ENCODE measurements at regions not wholly inside any gene's neighbourhood (a gene's known extent, or its start where the extent isn't known, plus 50 kb on each side); places are given as distances from the start of the nearest gene placed in this dataset.

DNA sequence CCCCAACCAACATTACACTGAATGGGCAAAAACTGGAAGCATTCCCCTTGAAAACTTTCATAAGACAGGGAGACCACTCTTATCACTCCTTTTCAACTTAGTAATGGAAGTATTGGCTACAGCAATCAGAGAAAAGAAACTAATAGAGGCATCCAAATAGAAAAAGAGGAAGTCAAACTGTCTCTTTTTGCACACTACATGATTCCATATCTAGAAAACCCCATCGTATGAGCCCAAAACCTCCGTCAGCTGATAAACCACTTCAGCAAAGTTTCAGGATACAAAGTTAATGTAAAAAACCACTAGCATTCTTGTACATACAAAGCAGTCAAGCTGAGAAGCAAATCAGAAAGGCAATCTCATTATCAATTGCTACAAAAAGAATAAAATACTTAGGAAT is 580.4 kb upstream of the PTCHD4 start:
- Histone ChIP-seq H3K4me1 (ENCODE audit: insufficient read depth, low read length, severe bottlenecking) (no peaks in the 10 kb centered on the region), H2AFZ (ENCODE audit: low read length) (no peak overlapping the region), H3K4me3 (ENCODE audit: low read depth, low read length, poor library complexity, severe bottlenecking) (no peak overlapping the region), H3K27me3 (ENCODE audit: insufficient read depth, low read length) (no peaks in the 10 kb centered on the region), H3K79me2 (ENCODE audit: insufficient read depth, low read length) (no peaks in the 10 kb centered on the region), H3K27ac (ENCODE audit: low read depth, low read length, poor library complexity, severe bottlenecking) (no peak overlapping the region), H3F3A (ENCODE audit: insufficient read depth, low read length) (no peaks in the 10 kb centered on the region), H4K20me1 (ENCODE audit: insufficient read depth, low read length) (no peaks in the 10 kb centered on the region), H3K9me2 (ENCODE audit: low read depth, low read length) (no peaks in the 10 kb centered on the region), H3K4me2 (ENCODE audit: low read length) (no peak overlapping the region), H3K9ac (ENCODE audit: low read length) (no peak overlapping the region), H3K36me3 (ENCODE audit: insufficient read depth, low read length) (no peaks in the 10 kb centered on the region), H3K9me3 (ENCODE audit: low read length) (no peaks in the 10 kb centered on the region; the same call in 1 of the 2 replicates)
- TF ChIP-seq EZH2 (IDR thresholded peaks at IDR 0.05; ENCODE audit: borderline replicate concordance, low read length), result no peak

DNA sequence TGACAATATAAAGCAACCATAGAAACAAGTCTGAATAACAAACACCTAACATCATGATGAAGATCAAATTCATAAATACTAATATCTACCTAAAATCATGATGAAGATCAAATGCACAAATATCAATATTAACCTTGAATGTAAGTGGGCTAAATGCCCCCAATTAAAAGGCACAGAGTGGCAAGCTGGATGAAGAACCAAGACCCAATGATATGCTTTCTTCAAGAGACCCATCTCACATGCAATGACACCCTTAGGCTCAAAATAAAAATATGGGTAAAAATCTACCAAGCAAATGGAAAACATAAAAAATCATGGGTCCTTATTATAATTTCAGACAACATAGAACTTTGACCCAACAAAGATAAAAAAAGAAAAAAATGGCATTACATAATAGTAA is 578.5 kb upstream of the PTCHD4 start:
- H2AFZ ChIP-seq (ENCODE audit: low read length), result no peak overlapping the region

DNA sequence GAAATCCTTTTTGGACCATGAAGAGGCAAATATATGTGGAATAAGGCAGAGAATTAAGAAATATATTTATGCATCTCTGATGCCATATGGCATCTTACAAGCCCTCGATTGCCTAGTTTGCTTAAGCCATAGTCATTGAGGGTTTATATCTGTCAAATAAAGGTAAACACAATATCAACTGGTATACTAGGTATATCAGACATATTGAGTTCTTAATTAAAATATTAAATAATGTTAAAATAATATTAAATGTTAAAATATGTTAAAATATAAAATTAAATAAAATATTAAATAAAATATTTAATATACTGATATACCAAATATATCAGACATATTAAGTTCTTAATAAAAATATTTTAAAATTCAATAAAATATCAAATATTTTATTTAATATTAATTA is 567.4 kb upstream of the PTCHD4 start:
- Histone ChIP-seq H3K9me2 (ENCODE audit: low read depth, low read length) (no peaks in the 10 kb centered on the region), H3K27ac (ENCODE audit: low read depth, low read length, poor library complexity, severe bottlenecking) (no peak overlapping the region), H2AFZ (ENCODE audit: low read length) (no peak overlapping the region), H3K9ac (ENCODE audit: low read length) (no peak overlapping the region), H3K9me3 (ENCODE audit: low read length) (no peaks in the 10 kb centered on the region), H3K4me2 (ENCODE audit: low read length) (no peak overlapping the region), H4K20me1 (ENCODE audit: insufficient read depth, low read length) (no peaks in the 10 kb centered on the region), H3K79me2 (ENCODE audit: insufficient read depth, low read length) (no peaks in the 10 kb centered on the region), H3K4me1 (ENCODE audit: insufficient read depth, low read length, severe bottlenecking) (no peaks in the 10 kb centered on the region), H3K4me3 (ENCODE audit: low read depth, low read length, poor library complexity, severe bottlenecking) (no peak overlapping the region), H3K36me3 (ENCODE audit: insufficient read depth, low read length) (no peaks in the 10 kb centered on the region), H3F3A (ENCODE audit: insufficient read depth, low read length) (no peaks in the 10 kb centered on the region), H3K27me3 (ENCODE audit: insufficient read depth, low read length) (no peaks in the 10 kb centered on the region)
- TF ChIP-seq EZH2 (IDR thresholded peaks at IDR 0.05; ENCODE audit: borderline replicate concordance, low read length), result no peak
- TF ChIP-seq, protein P1, sequence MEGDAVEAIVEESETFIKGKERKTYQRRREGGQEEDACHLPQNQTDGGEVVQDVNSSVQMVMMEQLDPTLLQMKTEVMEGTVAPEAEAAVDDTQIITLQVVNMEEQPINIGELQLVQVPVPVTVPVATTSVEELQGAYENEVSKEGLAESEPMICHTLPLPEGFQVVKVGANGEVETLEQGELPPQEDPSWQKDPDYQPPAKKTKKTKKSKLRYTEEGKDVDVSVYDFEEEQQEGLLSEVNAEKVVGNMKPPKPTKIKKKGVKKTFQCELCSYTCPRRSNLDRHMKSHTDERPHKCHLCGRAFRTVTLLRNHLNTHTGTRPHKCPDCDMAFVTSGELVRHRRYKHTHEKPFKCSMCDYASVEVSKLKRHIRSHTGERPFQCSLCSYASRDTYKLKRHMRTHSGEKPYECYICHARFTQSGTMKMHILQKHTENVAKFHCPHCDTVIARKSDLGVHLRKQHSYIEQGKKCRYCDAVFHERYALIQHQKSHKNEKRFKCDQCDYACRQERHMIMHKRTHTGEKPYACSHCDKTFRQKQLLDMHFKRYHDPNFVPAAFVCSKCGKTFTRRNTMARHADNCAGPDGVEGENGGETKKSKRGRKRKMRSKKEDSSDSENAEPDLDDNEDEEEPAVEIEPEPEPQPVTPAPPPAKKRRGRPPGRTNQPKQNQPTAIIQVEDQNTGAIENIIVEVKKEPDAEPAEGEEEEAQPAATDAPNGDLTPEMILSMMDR (IDR thresholded peaks at IDR 0.05; ENCODE audit: low read length), result no peak

More for the DNA sequence above, 578.5 kb upstream of the PTCHD4 start:
- no peaks in the 10 kb centered on the region for H3K27me3 ChIP-seq (ENCODE audit: insufficient read depth, low read length)
- H3K9ac ChIP-seq (ENCODE audit: low read length), result no peak overlapping the region
- no peak overlapping the region for H3K4me2 ChIP-seq (ENCODE audit: low read length)
- no peaks in the 10 kb centered on the region; the same call in 1 of the 2 replicates for H3K9me3 ChIP-seq (ENCODE audit: low read length)
- H3K4me3 ChIP-seq (ENCODE audit: low read depth, low read length, poor library complexity, severe bottlenecking), result no peak overlapping the region
- no peaks in the 10 kb centered on the region for H4K20me1 ChIP-seq (ENCODE audit: insufficient read depth, low read length)
- no peaks in the 10 kb centered on the region for H3K9me2 ChIP-seq (ENCODE audit: low read depth, low read length)
- no peaks in the 10 kb centered on the region for H3F3A ChIP-seq (ENCODE audit: insufficient read depth, low read length)
- no peaks in the 10 kb centered on the region for H3K36me3 ChIP-seq (ENCODE audit: insufficient read depth, low read length)
- H3K79me2 ChIP-seq (ENCODE audit: insufficient read depth, low read length), result no peaks in the 10 kb centered on the region
- no peaks in the 10 kb centered on the region for H3K4me1 ChIP-seq (ENCODE audit: insufficient read depth, low read length, severe bottlenecking)
- H3K27ac ChIP-seq (ENCODE audit: low read depth, low read length, poor library complexity, severe bottlenecking), result no peak overlapping the region
- no peak for TF ChIP-seq EZH2 (IDR thresholded peaks at IDR 0.05; ENCODE audit: borderline replicate concordance, low read length)

DNA sequence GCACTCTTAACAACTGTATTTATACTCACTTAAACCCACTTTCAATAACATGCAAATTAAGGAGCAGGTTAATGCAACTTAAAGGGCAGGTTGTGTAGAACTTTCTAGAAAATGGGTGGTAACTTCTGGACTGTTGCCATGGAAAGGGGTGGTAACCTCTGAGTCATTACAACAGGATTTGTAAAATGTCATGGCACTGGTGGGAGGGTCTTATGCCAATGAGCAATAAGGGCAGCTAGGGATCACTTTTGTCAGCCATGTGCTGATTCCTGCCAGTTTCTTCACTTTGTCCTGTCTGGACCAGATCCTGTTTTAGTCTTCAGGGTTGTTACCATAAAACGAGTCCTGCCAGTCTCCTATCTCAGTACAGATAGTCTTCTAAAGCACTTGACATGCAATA is 560.5 kb upstream of the PTCHD4 start:
- no peak for TF ChIP-seq EZH2 (IDR thresholded peaks at IDR 0.05; ENCODE audit: borderline replicate concordance, low read length)
- TF ChIP-seq, protein P1 (IDR thresholded peaks at IDR 0.05; ENCODE audit: low read length), result no peak
- no peak overlapping the region for H3K4me2 ChIP-seq (ENCODE audit: low read length)
- H3K9me3 ChIP-seq (ENCODE audit: low read length), result no peaks in the 10 kb centered on the region
- no peak overlapping the region for H2AFZ ChIP-seq (ENCODE audit: low read length)
- H3K9me2 ChIP-seq (ENCODE audit: low read depth, low read length), result no peaks in the 10 kb centered on the region
- H3K27ac ChIP-seq (ENCODE audit: low read depth, low read length, poor library complexity, severe bottlenecking), result no peak overlapping the region
- no peaks in the 10 kb centered on the region for H3K27me3 ChIP-seq (ENCODE audit: insufficient read depth, low read length)
- no peaks in the 10 kb centered on the region for H3K4me1 ChIP-seq (ENCODE audit: insufficient read depth, low read length, severe bottlenecking)
- no peak overlapping the region for H3K4me3 ChIP-seq (ENCODE audit: low read depth, low read length, poor library complexity, severe bottlenecking)
- H3K36me3 ChIP-seq (ENCODE audit: insufficient read depth, low read length), result no peaks in the 10 kb centered on the region
- no peaks in the 10 kb centered on the region for H3K79me2 ChIP-seq (ENCODE audit: insufficient read depth, low read length)
- no peaks in the 10 kb centered on the region for H3F3A ChIP-seq (ENCODE audit: insufficient read depth, low read length)
- H4K20me1 ChIP-seq (ENCODE audit: insufficient read depth, low read length), result no peaks in the 10 kb centered on the region
- H3K9ac ChIP-seq (ENCODE audit: low read length), result no peak overlapping the region

All from OCI-LY1 (cell line).